Type B pancreatic cell (in vitro differentiated cells): ENCODE measurements at regions not wholly inside any gene's neighbourhood (a gene's known extent, or its start where the extent isn't known, plus 50 kb on each side); places are given as distances from the start of the nearest gene placed in this dataset.

ENCODE experiments used
- DNase-seq: peaks from one replicate; pipeline ENCODE4 v3.0.0; 2021; ENCODE audit warnings: mixed read lengths; ENCODE audit not compliant: unreplicated experiment; ENCODE audit errors: extremely low spot score
- H3K27ac Mint-ChIP-seq: 2 replicates; pipeline ENCODE4 v1.8.0; 2021; ENCODE audit warnings: mild to moderate bottlenecking, mixed read lengths
- H3K27me3 Mint-ChIP-seq: 2 replicates; pipeline ENCODE4 v1.8.0; 2021; ENCODE audit warnings: mixed read lengths
- H3K36me3 Mint-ChIP-seq: 2 replicates; pipeline ENCODE4 v1.8.0; 2021; ENCODE audit warnings: mixed read lengths
- H3K4me1 Mint-ChIP-seq: one replicate; pipeline ENCODE4 v1.8.0; 2021; ENCODE audit warnings: mixed read lengths; ENCODE audit not compliant: unreplicated experiment
- H3K4me3 Mint-ChIP-seq: 2 replicates; pipeline ENCODE4 v1.8.0; 2021; ENCODE audit warnings: mild to moderate bottlenecking, mixed read lengths
- H3K9me3 Mint-ChIP-seq: 2 replicates; pipeline ENCODE4 v1.8.0; 2021; ENCODE audit warnings: mixed read lengths
- CTCF ChIP-seq: fragments of 200-600 bp; sonication (generic); conservative IDR thresholded peaks from 2 replicates; pipeline ENCODE4 v1.5.0; 2021; ENCODE audit warnings: antibody characterized with exemption, mild to moderate bottlenecking

GRCh38 chr7:131952365-131952764 is 395.9 kb upstream of the PODXL start:
- Mint-ChIP-seq H3K4me1 (peaks cover 4% of the 10 kb centered on the region), H3K36me3 (no peaks in the 10 kb centered on the region), H3K4me3 (no peak overlapping the region), H3K9me3 (no peaks in the 10 kb centered on the region), H3K27ac (no peak overlapping the region), H3K27me3 (peaks cover 37% of the 10 kb centered on the region)
- DNase-seq: no peak
- no peak for TF ChIP-seq CTCF

- Mint-ChIP-seq H3K4me1 (peaks cover 4% of the 10 kb centered on the region), H3K36me3 (no peaks in the 10 kb centered on the region), H3K4me3 (no peak overlapping the region), H3K9me3 (no peaks in the 10 kb centered on the region), H3K27me3 (peaks cover 44% of the 10 kb centered on the region), H3K27ac (no peak overlapping the region)
- no peak for TF ChIP-seq CTCF
- DNase-seq: no peak
These were observed 394.3 kb upstream of the PODXL start for GRCh38 chr7:131950758-131951157.

GRCh38 chr7:131949659-131950058 is 393.2 kb upstream of the PODXL start:
- Mint-ChIP-seq H3K36me3 (no peaks in the 10 kb centered on the region), H3K27me3 (peaks cover 51% of the 10 kb centered on the region), H3K9me3 (no peaks in the 10 kb centered on the region), H3K4me1 (peaks cover 4% of the 10 kb centered on the region), H3K4me3 (no peak overlapping the region), H3K27ac (no peak overlapping the region)
- no peak for TF ChIP-seq CTCF
- no peak for DNase-seq

- H3K4me3 Mint-ChIP-seq: no peak overlapping the region
- H3K9me3 Mint-ChIP-seq: no peaks in the 10 kb centered on the region
- H3K27me3 Mint-ChIP-seq: peaks cover 59% of the 10 kb centered on the region
- no peak for DNase-seq
- TF ChIP-seq CTCF: no peak
- no peak overlapping the region for H3K27ac Mint-ChIP-seq
- H3K4me1 Mint-ChIP-seq: peaks cover 4% of the 10 kb centered on the region
- no peaks in the 10 kb centered on the region for H3K36me3 Mint-ChIP-seq
These were observed 392.1 kb upstream of the PODXL start for GRCh38 chr7:131948434-131949053.

- Mint-ChIP-seq H3K27ac (no peak overlapping the region), H3K9me3 (no peaks in the 10 kb centered on the region), H3K36me3 (no peaks in the 10 kb centered on the region), H3K27me3 (peaks cover 68% of the 10 kb centered on the region), H3K4me1 (peaks cover 4% of the 10 kb centered on the region), H3K4me3 (no peak overlapping the region)
- no peak for TF ChIP-seq CTCF
- DNase-seq: no peak
These were observed 391.2 kb upstream of the PODXL start for GRCh38 chr7:131947661-131948060.
